SK-N-SH (cell line): ENCODE measurements at regions not wholly inside any gene's neighbourhood (a gene's known extent, or its start where the extent isn't known, plus 50 kb on each side); places are given as distances from the start of the nearest gene placed in this dataset.

Experiments
- CTCF ChIA-PET: fragments of 300-600, 350-600 bp; formaldehyde crosslinking; extraction: SDS; loops from one replicate; lab custom pipeline; 2021; lab: Yijun Ruan, JAX
- POLR2A ChIA-PET: fragments of 350-600 bp; sonication (Branson Sonifier 250); formaldehyde crosslinking; extraction: SDS; loops from one replicate; lab custom pipeline; 2020; ENCODE audit warnings: antibody characterized with exemption, inconsistent platforms; lab: Yijun Ruan, JAX
- DNase-seq: peaks from one replicate; pipeline ENCODE4 v3.0.0; 2012
- H2AFZ ChIP-seq: fragments of 200-600 bp; sonication (generic); 2 replicates; pipeline ENCODE4 v1.8.1; 2016; ENCODE audit warnings: antibody characterized with exemption, mild to moderate bottlenecking, low read depth
- H3F3A ChIP-seq: fragments of 200-600 bp; sonication (generic); replicated peaks from 2 replicates; pipeline ENCODE3; 2016; ENCODE audit warnings: antibody characterized with exemption, mild to moderate bottlenecking; ENCODE audit not compliant: insufficient read depth
- H3K27ac ChIP-seq, 2 experiments: fragments of 200-500 bp in 1 of 2; fragments of 200-600 bp in 1 of 2; sonication (Bioruptor generic) in 1 of 2; sonication (generic), shearing (Covaris generic) in 1 of 2; 2 replicates each; pipeline versions ENCODE4 v1.5.1 to v1.6.1; 2014 to 2016; ENCODE audit warnings: low read depth in 2 of 2, inconsistent platforms in 1 of 2, low read length in 1 of 2, mild to moderate bottlenecking in 1 of 2, mixed read lengths in 1 of 2
- H3K27me3 ChIP-seq: fragments of 200-600 bp; sonication (generic), shearing (Covaris generic); 2 replicates; pipeline ENCODE4 v1.6.1; 2016; ENCODE audit warnings: mixed run types; ENCODE audit not compliant: insufficient read depth
- H3K36me3 ChIP-seq, 2 experiments: fragments of 200-500 bp in 1 of 2; fragments of 200-600 bp in 1 of 2; sonication (Bioruptor generic) in 1 of 2; sonication (generic) in 1 of 2; replicated peaks in 1 of 2; 2 replicates each; pipeline versions ENCODE3 to v1.5.1; 2014 to 2016; ENCODE audit warnings: low read length in 1 of 2, mild to moderate bottlenecking in 1 of 2; ENCODE audit not compliant: insufficient read depth in 2 of 2, control insufficient read depth in 1 of 2
- H3K4me1 ChIP-seq, 2 experiments: fragments of 200-500 bp in 1 of 2; fragments of 200-600 bp in 1 of 2; sonication (Bioruptor generic) in 1 of 2; sonication (generic), shearing (Covaris generic) in 1 of 2; 2 replicates each; pipeline versions ENCODE4 v1.5.1 to v1.6.1; 2014 to 2016; ENCODE audit warnings: low read depth in 1 of 2, low read length in 1 of 2, mixed run types in 1 of 2; ENCODE audit not compliant: insufficient read depth in 2 of 2, control insufficient read depth in 1 of 2
- H3K4me2 ChIP-seq: fragments of 200-600 bp; sonication (generic), shearing (Covaris generic); 2 replicates; pipeline ENCODE4 v1.6.1; 2017; ENCODE audit warnings: mixed run types
- H3K4me3 ChIP-seq, 2 experiments: fragments of 200-500 bp in 1 of 2; fragments of 200-600 bp in 1 of 2; sonication (Bioruptor generic) in 1 of 2; sonication (generic), shearing (Covaris generic) in 1 of 2; 2 replicates each; pipeline versions ENCODE4 v1.5.1 to v1.8.1; 2014 to 2016; ENCODE audit warnings: low read depth in 2 of 2, inconsistent platforms in 1 of 2, low read length in 1 of 2, mild to moderate bottlenecking in 1 of 2, mixed read lengths in 1 of 2, moderate library complexity in 1 of 2
- H3K79me2 ChIP-seq: fragments of 200-600 bp; sonication (generic); 2 replicates; pipeline ENCODE4 v1.8.1; 2017; ENCODE audit warnings: mild to moderate bottlenecking; ENCODE audit not compliant: insufficient read depth
- H3K9ac ChIP-seq: fragments of 200-600 bp; sonication (generic); 2 replicates; pipeline ENCODE4 v1.6.1; 2017; ENCODE audit warnings: mixed run types
- H3K9me2 ChIP-seq: fragments of 200-600 bp; sonication (generic); 2 replicates; pipeline ENCODE4 v1.6.1; 2017; ENCODE audit warnings: mixed run types
- H3K9me3 ChIP-seq: fragments of 200-600 bp; sonication (generic); 2 replicates; pipeline ENCODE4 v1.6.1; 2017; ENCODE audit warnings: mixed run types, mild to moderate bottlenecking, moderate library complexity
- H4K20me1 ChIP-seq: fragments of 200-600 bp; sonication (generic); 2 replicates; pipeline ENCODE4 v1.6.1; 2017; ENCODE audit warnings: mild to moderate bottlenecking, mixed run types; ENCODE audit not compliant: insufficient read depth
- CTCF ChIP-seq: fragments of 200-600 bp; sonication (generic); IDR thresholded peaks from 2 replicates; pipeline ENCODE4 v1.6.1; 2017; ENCODE audit warnings: antibody characterized with exemption, mild to moderate bottlenecking, moderate library complexity
- FOSL2 ChIP-seq: IDR thresholded peaks from 2 replicates; pipeline ENCODE4 v1.4.0; 2012; ENCODE audit warnings: low read depth, mild to moderate bottlenecking, moderate library complexity, borderline replicate concordance
- FOXJ3 ChIP-seq: sonication (generic); formaldehyde crosslinking; IDR thresholded peaks from 2 replicates; pipeline ENCODE4 v1.5.1; 2020; ENCODE audit warnings: mild to moderate bottlenecking, missing genetic modification reagents
- GABPA ChIP-seq: IDR thresholded peaks from 2 replicates; pipeline ENCODE4 v1.4.0; 2012; ENCODE audit warnings: low read depth, mild to moderate bottlenecking
- GATA2 ChIP-seq: sonication (generic); formaldehyde crosslinking; IDR thresholded peaks from 2 replicates; pipeline ENCODE4 v1.5.0; 2020; ENCODE audit warnings: mild to moderate bottlenecking, missing genetic modification reagents
- JUND ChIP-seq: IDR thresholded peaks from 2 replicates; pipeline ENCODE4 v1.4.0; 2012
- MAX ChIP-seq: IDR thresholded peaks from 2 replicates; pipeline ENCODE4 v1.4.0; 2012; ENCODE audit warnings: low read depth
- MEF2A ChIP-seq: IDR thresholded peaks from 2 replicates; pipeline ENCODE4 v1.4.0; 2012; ENCODE audit warnings: low read depth, borderline replicate concordance
- MXI1 ChIP-seq: IDR thresholded peaks from 2 replicates; pipeline ENCODE4 v1.6.1; 2012; ENCODE audit warnings: mild to moderate bottlenecking, low read depth, low read length, improper control_type of control experiment
- NFIC ChIP-seq: IDR thresholded peaks from 2 replicates; pipeline ENCODE4 v1.4.0; 2012; ENCODE audit warnings: borderline replicate concordance
- REST ChIP-seq: IDR thresholded peaks from 2 replicates; pipeline ENCODE4 v1.6.1; 2012; ENCODE audit warnings: mild to moderate bottlenecking, low read depth, low read length, moderate library complexity
- SMC3 ChIP-seq: IDR thresholded peaks from 2 replicates; pipeline ENCODE4 v1.6.1; 2012; ENCODE audit warnings: low read depth, low read length, improper control_type of control experiment
- TAF1 ChIP-seq: IDR thresholded peaks from 2 replicates; pipeline ENCODE4 v1.6.1; 2012; ENCODE audit warnings: low read depth, mild to moderate bottlenecking, low read length, moderate library complexity, borderline replicate concordance
- TCF12 ChIP-seq: IDR thresholded peaks from 2 replicates; pipeline ENCODE4 v1.4.0; 2012
- USF1 ChIP-seq: IDR thresholded peaks from 2 replicates; pipeline ENCODE4 v1.4.0; 2012; ENCODE audit warnings: low read depth, borderline replicate concordance
- WGBS: methylation state at CpG from one replicate; pipeline ENCODE4 v1.1.6; 2017; ENCODE audit warnings: low lambda C conversion rate; 5-methylcytosine and 5-hydroxymethylcytosine counted together

- Histone ChIP-seq H2AFZ (no peak overlapping the region), H3K36me3 (no peaks in the 10 kb centered on the region), H3K4me1 (no peaks in the 10 kb centered on the region), H4K20me1 (no peaks in the 10 kb centered on the region), H3K27me3 (no peaks in the 10 kb centered on the region; the same call in 1 of the 2 replicates), H3K9ac (no peak overlapping the region), H3K27ac (no peak overlapping the region), H3K9me3 (no peaks in the 10 kb centered on the region), H3F3A (no peaks in the 10 kb centered on the region), H3K4me3 (no peak overlapping the region), H3K79me2 (no peaks in the 10 kb centered on the region), H3K4me2 (no peak overlapping the region), H3K9me2 (no peaks in the 10 kb centered on the region)
- WGBS = 11% methylated on average over 2 of the region's 2 CpGs
- CTCF ChIA-PET = no interaction called here
- POLR2A ChIA-PET = no interaction called here
- TF ChIP-seq MXI1 (no peak), MAX (no peak), NFIC (no peak), TAF1 (no peak), FOXJ3 (CRISPR knock-in tag) (no peak), USF1 (no peak), GABPA (no peak), TCF12 (no peak), FOSL2 (no peak), JUND (no peak), REST (no peak), CTCF (no peak), GATA2 (CRISPR knock-in tag) (no peak), SMC3 (no peak), MEF2A (no peak)
- no peak for DNase-seq
These were observed 207.7 kb upstream of the AHR start for GRCh38 chr7:17090751-17091150.
